ENCODE measurements at regions not wholly inside any gene's neighbourhood (a gene's known extent, or its start where the extent isn't known, plus 50 kb on each side); places are given as distances from the start of the nearest gene placed in this dataset.

DNA sequence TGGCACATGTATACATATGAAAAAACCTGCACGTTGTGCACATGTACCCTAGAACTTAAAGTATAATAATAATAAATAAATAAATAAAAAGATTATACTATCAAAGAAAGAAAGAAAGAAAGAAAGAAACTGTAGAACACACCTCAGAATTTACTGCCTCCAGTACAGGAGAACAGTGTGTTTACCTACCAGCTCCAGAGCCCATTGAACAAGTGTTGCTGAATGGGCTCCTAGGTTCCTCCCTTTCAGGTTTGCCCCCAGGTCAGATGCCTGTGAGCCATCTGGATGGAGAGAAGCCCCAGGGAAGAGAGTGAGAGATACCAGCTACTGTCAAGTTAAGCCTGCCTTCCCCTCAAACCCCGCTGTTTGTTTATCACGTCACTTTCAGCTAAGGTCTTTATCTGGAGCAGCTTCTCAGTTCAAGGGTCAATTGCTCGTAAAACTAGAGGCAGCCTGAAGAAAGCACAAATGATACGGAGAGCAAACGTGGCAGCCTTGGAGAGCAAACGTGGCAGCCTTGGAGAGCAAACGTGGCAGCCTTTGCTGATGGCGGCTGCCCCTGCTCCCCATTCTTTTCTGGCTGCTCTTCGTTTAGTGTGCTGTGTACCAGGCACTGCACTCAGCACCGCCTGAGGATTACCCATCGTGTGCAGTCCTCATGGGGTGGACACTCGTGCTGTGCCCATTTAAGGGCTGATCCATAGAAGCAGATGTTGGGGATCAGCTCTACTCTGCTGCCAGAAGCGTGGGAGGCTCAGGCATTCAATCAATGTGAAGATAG lies 111.7 kb downstream of the ADAMTS15 start:
- TF ChIP-seq GABPA (IDR thresholded peaks at IDR 0.05 in 1 of 2, conservative IDR thresholded peaks at IDR 0.05 in 1 of 2) (no peak), NR2F2 (IDR thresholded peaks at IDR 0.05) (no peak), CTCF (IDR thresholded peaks at IDR 0.05; ENCODE audit: low read depth, low read length, missing input control) (no peak), RAD21 (IDR thresholded peaks at IDR 0.05) (no peak), REST (IDR thresholded peaks at IDR 0.05) (no peak), ATF3 (IDR thresholded peaks at IDR 0.05) (no peak), RXRA (IDR thresholded peaks at IDR 0.05) (no peak), HNF4A (conservative IDR thresholded peaks at IDR 0.05) (no peak), FOXA2 (IDR thresholded peaks at IDR 0.05) (no peak), YY1 (IDR thresholded peaks at IDR 0.05) (no peak)
